ENCODE measurements at regions not wholly inside any gene's neighbourhood (a gene's known extent, or its start where the extent isn't known, plus 50 kb on each side); places are given as distances from the start of the nearest gene placed in this dataset.

DNA sequence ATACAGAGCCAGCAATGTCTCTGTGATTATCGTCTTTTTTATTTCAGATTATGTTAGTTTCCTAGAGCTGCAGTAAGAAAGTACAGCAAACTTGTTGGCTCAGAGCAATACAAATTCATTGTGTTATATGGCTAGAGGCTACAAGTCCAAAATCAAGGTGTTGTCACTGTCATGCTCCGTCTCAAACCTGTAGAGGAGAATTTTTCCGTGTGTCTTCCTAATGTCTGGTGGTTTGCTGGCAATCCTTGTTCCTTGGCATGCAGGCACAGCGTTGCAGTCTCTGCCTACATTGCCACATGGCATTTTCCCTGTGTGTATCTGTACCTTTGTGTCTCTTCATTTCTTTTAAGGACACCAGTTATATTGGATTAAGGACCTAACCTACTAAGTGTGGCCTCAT is 244.4 kb downstream of the LRRIQ3 start:
- intact Hi-C loops (cut with micrococcal nuclease; ENCODE audit: unreplicated experiment): no loop called here
- Histone ChIP-seq H3K4me3 (no peak overlapping the region), H3K27ac (no peak overlapping the region), H3F3A (ENCODE audit: insufficient read depth, low read depth) (no peaks in the 10 kb centered on the region), H3K36me3 (ENCODE audit: low read depth) (no peaks in the 10 kb centered on the region), H3K27me3 (ENCODE audit: insufficient read depth, low read depth) (no peaks in the 10 kb centered on the region), H2AFZ (no peak overlapping the region), H3K4me2 (no peak overlapping the region), H3K9me2 (ENCODE audit: insufficient read depth) (no peaks in the 10 kb centered on the region), H4K20me1 (ENCODE audit: insufficient read depth) (no peaks in the 10 kb centered on the region), H3K79me2 (ENCODE audit: low read depth) (no peaks in the 10 kb centered on the region), H3K4me1 (replicated peaks; ENCODE audit: insufficient read depth) (no peaks in the 10 kb centered on the region), H3K9me3 (ENCODE audit: insufficient read depth, low read depth) (no peaks in the 10 kb centered on the region)
- DNase-seq: no peak
- TF ChIP-seq, protein P1, sequence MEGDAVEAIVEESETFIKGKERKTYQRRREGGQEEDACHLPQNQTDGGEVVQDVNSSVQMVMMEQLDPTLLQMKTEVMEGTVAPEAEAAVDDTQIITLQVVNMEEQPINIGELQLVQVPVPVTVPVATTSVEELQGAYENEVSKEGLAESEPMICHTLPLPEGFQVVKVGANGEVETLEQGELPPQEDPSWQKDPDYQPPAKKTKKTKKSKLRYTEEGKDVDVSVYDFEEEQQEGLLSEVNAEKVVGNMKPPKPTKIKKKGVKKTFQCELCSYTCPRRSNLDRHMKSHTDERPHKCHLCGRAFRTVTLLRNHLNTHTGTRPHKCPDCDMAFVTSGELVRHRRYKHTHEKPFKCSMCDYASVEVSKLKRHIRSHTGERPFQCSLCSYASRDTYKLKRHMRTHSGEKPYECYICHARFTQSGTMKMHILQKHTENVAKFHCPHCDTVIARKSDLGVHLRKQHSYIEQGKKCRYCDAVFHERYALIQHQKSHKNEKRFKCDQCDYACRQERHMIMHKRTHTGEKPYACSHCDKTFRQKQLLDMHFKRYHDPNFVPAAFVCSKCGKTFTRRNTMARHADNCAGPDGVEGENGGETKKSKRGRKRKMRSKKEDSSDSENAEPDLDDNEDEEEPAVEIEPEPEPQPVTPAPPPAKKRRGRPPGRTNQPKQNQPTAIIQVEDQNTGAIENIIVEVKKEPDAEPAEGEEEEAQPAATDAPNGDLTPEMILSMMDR (conservative IDR thresholded peaks at IDR 0.05): no peak
- TF ChIP-seq EZH2 (IDR thresholded peaks at IDR 0.05; ENCODE audit: low read depth): no peak
- ChIA-PET CTCF (no interaction called here), POLR2A (ENCODE audit: unreplicated experiment) (no interaction called here)
- no TSS peak for BruUV-seq (replicated peaks)

- Histone ChIP-seq H3K9me2 (ENCODE audit: insufficient read depth) (no peaks in the 10 kb centered on the region), H3K27me3 (ENCODE audit: insufficient read depth, low read depth) (no peaks in the 10 kb centered on the region), H4K20me1 (ENCODE audit: insufficient read depth) (no peaks in the 10 kb centered on the region), H3K4me1 (replicated peaks; ENCODE audit: insufficient read depth) (no peaks in the 10 kb centered on the region), H3K4me2 (no peak overlapping the region), H2AFZ (no peak overlapping the region), H3K36me3 (ENCODE audit: low read depth) (no peaks in the 10 kb centered on the region), H3K27ac (no peak overlapping the region), H3K79me2 (ENCODE audit: low read depth) (no peaks in the 10 kb centered on the region), H3K4me3 (no peak overlapping the region), H3K9me3 (ENCODE audit: insufficient read depth, low read depth) (no peaks in the 10 kb centered on the region), H3F3A (ENCODE audit: insufficient read depth, low read depth) (no peaks in the 10 kb centered on the region)
- TF ChIP-seq, protein P1 (conservative IDR thresholded peaks at IDR 0.05): no peak
- TF ChIP-seq EZH2 (IDR thresholded peaks at IDR 0.05; ENCODE audit: low read depth): no peak
- ChIA-PET POLR2A (ENCODE audit: unreplicated experiment) (no interaction called here), CTCF (no interaction called here)
- intact Hi-C loops (cut with micrococcal nuclease; ENCODE audit: unreplicated experiment): no loop called here
- BruUV-seq (replicated peaks): no TSS peak
- DNase-seq: no peak
These were observed 244.8 kb downstream of the LRRIQ3 start for GRCh38 chr1:73953186-73953585.

- H2AFZ ChIP-seq: no peak overlapping the region
- DNase-seq: no peak
- intact Hi-C loops (cut with micrococcal nuclease; ENCODE audit: unreplicated experiment): no loop called here
- no peaks in the 10 kb centered on the region for H3K79me2 ChIP-seq (ENCODE audit: low read depth)
- no peaks in the 10 kb centered on the region for H3K4me1 ChIP-seq (replicated peaks; ENCODE audit: insufficient read depth)
- ChIA-PET CTCF (no interaction called here), POLR2A (ENCODE audit: unreplicated experiment) (no interaction called here)
- H3K36me3 ChIP-seq (ENCODE audit: low read depth): no peaks in the 10 kb centered on the region
- no peaks in the 10 kb centered on the region for H3K9me3 ChIP-seq (ENCODE audit: insufficient read depth, low read depth)
- no peak overlapping the region for H3K27ac ChIP-seq
- no peak for TF ChIP-seq EZH2 (IDR thresholded peaks at IDR 0.05; ENCODE audit: low read depth)
- TF ChIP-seq, protein P1 (conservative IDR thresholded peaks at IDR 0.05): no peak
- H3K4me3 ChIP-seq: no peak overlapping the region
- BruUV-seq (replicated peaks): no TSS peak
- H4K20me1 ChIP-seq (ENCODE audit: insufficient read depth): no peaks in the 10 kb centered on the region
- H3K4me2 ChIP-seq: no peak overlapping the region
- H3K9me2 ChIP-seq (ENCODE audit: insufficient read depth): no peaks in the 10 kb centered on the region
- no peaks in the 10 kb centered on the region for H3F3A ChIP-seq (ENCODE audit: insufficient read depth, low read depth)
- H3K27me3 ChIP-seq (ENCODE audit: insufficient read depth, low read depth): no peaks in the 10 kb centered on the region
These were observed 249.9 kb downstream of the LRRIQ3 start for GRCh38 chr1:73948055-73948454.

Data from PC-9 (cell line).